H9 (cell line): ENCODE measurements at regions not wholly inside any gene's neighbourhood (a gene's known extent, or its start where the extent isn't known, plus 50 kb on each side); places are given as distances from the start of the nearest gene placed in this dataset.
A peak's percentile ranks its signal among the peaks of the same experiment; 100 is the strongest.

ENCODE experiments used
- DNase-seq: peaks from one replicate; pipeline ENCODE4 v3.0.0-alpha.2; 2017
- H2AFZ ChIP-seq: one replicate; pipeline ENCODE4 v1.6.1; 2013; ENCODE audit warnings: mild to moderate bottlenecking, low read length, control low read depth, moderate library complexity
- H2AK5ac ChIP-seq: 2 replicates; pipeline ENCODE4 v1.6.1; 2013; ENCODE audit warnings: low read length, control low read depth, mixed read lengths; ENCODE audit not compliant: insufficient read length
- H2BK120ac ChIP-seq: one replicate; pipeline ENCODE4 v1.6.1; 2013; ENCODE audit warnings: low read depth, mild to moderate bottlenecking, low read length, control low read depth, inconsistent platforms; ENCODE audit not compliant: poor library complexity, severe bottlenecking
- H2BK12ac ChIP-seq: 2 replicates; pipeline ENCODE4 v1.6.1; 2013; ENCODE audit warnings: low read length, control low read depth, mixed read lengths, low read depth; ENCODE audit not compliant: insufficient read length
- H2BK15ac ChIP-seq: 2 replicates; pipeline ENCODE4 v1.6.1; 2013; ENCODE audit warnings: low read depth, low read length, control low read depth
- H2BK20ac ChIP-seq: one replicate; pipeline ENCODE4 v1.6.1; 2013; ENCODE audit warnings: low read depth, mild to moderate bottlenecking, low read length, control low read depth, inconsistent platforms; ENCODE audit not compliant: poor library complexity, severe bottlenecking
- H2BK5ac ChIP-seq: 2 replicates; pipeline ENCODE4 v1.6.1; 2013; ENCODE audit warnings: low read length, control low read depth, mixed read lengths; ENCODE audit not compliant: insufficient read length
- H3K14ac ChIP-seq: 2 replicates; pipeline ENCODE4 v1.6.1; 2013; ENCODE audit warnings: low read length, control low read depth; ENCODE audit not compliant: insufficient read depth
- H3K18ac ChIP-seq: 2 replicates; pipeline ENCODE4 v1.6.1; 2013; ENCODE audit warnings: low read depth, mild to moderate bottlenecking, mixed read lengths, low read length, control low read depth; ENCODE audit not compliant: insufficient read length
- H3K23ac ChIP-seq: 2 replicates; pipeline ENCODE4 v1.6.1; 2013; ENCODE audit warnings: low read length, control low read depth, mixed read lengths, low read depth; ENCODE audit not compliant: insufficient read length
- H3K23me2 ChIP-seq: 2 replicates; pipeline ENCODE4 v1.6.1; 2013; ENCODE audit warnings: low read depth, mild to moderate bottlenecking, mixed read lengths, low read length, control low read depth; ENCODE audit not compliant: insufficient read length, poor library complexity, severe bottlenecking
- H3K27ac ChIP-seq: 2 replicates; pipeline ENCODE4 v1.5.1; 2013; ENCODE audit warnings: low read length, control low read depth, mixed read lengths, low read depth; ENCODE audit not compliant: insufficient read length
- H3K27me3 ChIP-seq: 2 replicates; pipeline ENCODE4 v1.6.1; 2013; ENCODE audit warnings: low read length, control low read depth, inconsistent platforms; ENCODE audit not compliant: insufficient read depth
- H3K4ac ChIP-seq: 2 replicates; pipeline ENCODE4 v1.6.1; 2013; ENCODE audit warnings: low read depth, mild to moderate bottlenecking, control low read depth, inconsistent platforms, low read length, moderate library complexity
- H3K4me1 ChIP-seq: 2 replicates; pipeline ENCODE4 v1.6.1; 2013; ENCODE audit warnings: low read length, control low read depth, inconsistent platforms; ENCODE audit not compliant: insufficient read depth
- H3K4me2 ChIP-seq: 2 replicates; pipeline ENCODE4 v1.6.1; 2013; ENCODE audit warnings: low read length, control low read depth, mixed read lengths; ENCODE audit not compliant: insufficient read length, insufficient read depth
- H3K56ac ChIP-seq: 2 replicates; pipeline ENCODE4 v1.6.1; 2013; ENCODE audit warnings: low read depth, mild to moderate bottlenecking, mixed read lengths, low read length, control low read depth; ENCODE audit not compliant: insufficient read length
- H3K79me1 ChIP-seq: 2 replicates; pipeline ENCODE4 v1.6.1; 2013; ENCODE audit warnings: low read depth, mild to moderate bottlenecking, moderate library complexity, low read length, control low read depth, inconsistent platforms; ENCODE audit not compliant: insufficient read depth, poor library complexity, severe bottlenecking
- H3K79me2 ChIP-seq: 2 replicates; pipeline ENCODE4 v1.6.1; 2013; ENCODE audit warnings: low read length, control low read depth, inconsistent platforms; ENCODE audit not compliant: insufficient read depth
- H3K9ac ChIP-seq: 2 replicates; pipeline ENCODE4 v1.6.1; 2013; ENCODE audit warnings: low read length, control low read depth, mixed read lengths; ENCODE audit not compliant: insufficient read length; ENCODE audit errors: extremely low read depth
- H3K9me3 ChIP-seq: one replicate; pipeline ENCODE4 v1.6.1; 2013; ENCODE audit warnings: low read depth, low read length, inconsistent platforms; ENCODE audit not compliant: control insufficient read depth
- H3T11ph ChIP-seq: one replicate; pipeline ENCODE4 v1.6.1; 2013; ENCODE audit warnings: mild to moderate bottlenecking, low read length, control low read depth, inconsistent platforms
- H4K20me1 ChIP-seq: one replicate; pipeline ENCODE4 v1.6.1; 2013; ENCODE audit not compliant: control insufficient read depth, insufficient read length, insufficient read depth
- H4K5ac ChIP-seq: 2 replicates; pipeline ENCODE4 v1.6.1; 2013; ENCODE audit warnings: low read depth, mild to moderate bottlenecking, mixed read lengths, low read length, control low read depth; ENCODE audit not compliant: insufficient read length
- H4K8ac ChIP-seq: replicated peaks from 2 replicates; pipeline ENCODE4 v1.6.1; 2013; ENCODE audit warnings: low read length, control low read depth, mixed read lengths, low read depth; ENCODE audit not compliant: insufficient read length
- H4K91ac ChIP-seq: 2 replicates; pipeline ENCODE4 v1.6.1; 2013; ENCODE audit warnings: low read depth, mild to moderate bottlenecking, moderate library complexity, mixed read lengths, low read length, control low read depth; ENCODE audit not compliant: insufficient read length
- H3K27ac Mint-ChIP-seq, 3 experiments: 2 replicates in 2 of 3; 3 replicates in 1 of 3; pipeline ENCODE4 v1.8.0; 2020 to 2021; ENCODE audit warnings: mixed read lengths in 3 of 3, mild to moderate bottlenecking in 1 of 3, moderate library complexity in 1 of 3
- H3K27me3 Mint-ChIP-seq: 2 replicates; pipeline ENCODE4 v1.8.0; 2021; ENCODE audit warnings: low read depth, mild to moderate bottlenecking, moderate library complexity, mixed read lengths
- H3K36me3 Mint-ChIP-seq, 3 experiments: 2 replicates in 2 of 3; 3 replicates in 1 of 3; pipeline ENCODE4 v1.8.0; 2020 to 2021; ENCODE audit warnings: low read depth in 3 of 3, mixed read lengths in 3 of 3; ENCODE audit not compliant: insufficient read depth in 1 of 3
- H3K4me1 Mint-ChIP-seq, 2 experiments: 2 replicates each; pipeline ENCODE4 v1.8.0; 2020; ENCODE audit warnings: mixed read lengths in 2 of 2
- H3K4me3 Mint-ChIP-seq, 2 experiments: 2 replicates in 1 of 2; 3 replicates in 1 of 2; pipeline ENCODE4 v1.8.0; 2020 to 2021; ENCODE audit warnings: mild to moderate bottlenecking in 2 of 2, mixed read lengths in 2 of 2, moderate library complexity in 1 of 2
- H3K9me3 Mint-ChIP-seq, 2 experiments: 2 replicates in 1 of 2; 3 replicates in 1 of 2; pipeline ENCODE4 v1.8.0; 2020; ENCODE audit warnings: mild to moderate bottlenecking in 2 of 2, mixed read lengths in 2 of 2, moderate library complexity in 1 of 2
- CTCF ChIP-seq: fragments of 200-600 bp; sonication (generic); conservative IDR thresholded peaks from 3 replicates; pipeline ENCODE4 v1.8.0; 2021; ENCODE audit warnings: antibody characterized with exemption, mild to moderate bottlenecking
- WGBS: extraction: QIAGEN DNeasy Blood & Tissue Kit; methylation state at CpG from one replicate; pipeline ENCODE4 v1.1.7; 2013; ENCODE audit warnings: missing lambda C conversion rate, low lambda C conversion rate, mixed read lengths; ENCODE audit not compliant: insufficient read length; ENCODE audit errors: extremely low coverage; 5-methylcytosine and 5-hydroxymethylcytosine counted together

- no peak for DNase-seq
- peak; percentile 53 for TF ChIP-seq CTCF
Observed at GRCh38 chr9:11092974-11093373, 480.2 kb upstream of the PTPRD start.

More at GRCh38 chr9:11092974-11093373, 480.2 kb upstream of the PTPRD start:
- H3K27me3 ChIP-seq: no peaks in the 10 kb centered on the region
- H3K4me2 ChIP-seq: no peak overlapping the region
- no peak overlapping the region for H3K9ac ChIP-seq
- no peak overlapping the region for H4K8ac ChIP-seq
- H3K14ac ChIP-seq: no peak overlapping the region
- H3K23ac ChIP-seq: no peak overlapping the region
- no peaks in the 10 kb centered on the region for H3K79me1 ChIP-seq
- H3K4me1 ChIP-seq: no peaks in the 10 kb centered on the region
- Mint-ChIP-seq H3K4me3 (no peak overlapping the region), H3K9me3 (no peaks in the 10 kb centered on the region; a peak in 1 of 5 replicates), H3K36me3 (no peaks in the 10 kb centered on the region), H3K27me3 (no peaks in the 10 kb centered on the region), H3K27ac (no peak overlapping the region), H3K4me1 (peaks cover 8 to 12% of the 10 kb centered on the region in 2 experiments)
- H2BK12ac ChIP-seq: no peak overlapping the region
- H2AK5ac ChIP-seq: no peak overlapping the region
- H3K56ac ChIP-seq: no peak overlapping the region
- no peak overlapping the region for H3K18ac ChIP-seq
- no peak overlapping the region for H2BK15ac ChIP-seq
- no peak overlapping the region for H3K4ac ChIP-seq
- no peak overlapping the region for H4K5ac ChIP-seq
- H2BK120ac ChIP-seq: no peak overlapping the region
- H3K9me3 ChIP-seq: no peaks in the 10 kb centered on the region
- no peak overlapping the region for H3T11ph ChIP-seq
- WGBS: no CpG with 5 or more reads among the region's 1 CpG
- no peaks in the 10 kb centered on the region for H3K79me2 ChIP-seq
- H4K20me1 ChIP-seq: no peaks in the 10 kb centered on the region
- no peak overlapping the region for H3K27ac ChIP-seq
- H2BK5ac ChIP-seq: no peak overlapping the region
- H2AFZ ChIP-seq: no peak overlapping the region
- H3K23me2 ChIP-seq: no peaks in the 10 kb centered on the region
- H2BK20ac ChIP-seq: no peak overlapping the region
- no peak overlapping the region for H4K91ac ChIP-seq
